ENCODE measurements at regions not wholly inside any gene's neighbourhood (a gene's known extent, or its start where the extent isn't known, plus 50 kb on each side); places are given as distances from the start of the nearest gene placed in this dataset.

GRCh38 chr2:107281637-107282036, 395.7 kb upstream of the ST6GAL2 start:
- TF ChIP-seq CTCF (IDR thresholded peaks at IDR 0.05) (no peak), POLR2AphosphoS5 (IDR thresholded peaks at IDR 0.05) (no peak), POLR2A (IDR thresholded peaks at IDR 0.05) (no peak)
